Adrenal gland (tissue), 5 donors: ENCODE measurements at regions not wholly inside any gene's neighbourhood (a gene's known extent, or its start where the extent isn't known, plus 50 kb on each side); places are given as distances from the start of the nearest gene placed in this dataset.

Source experiments
- CTCF ChIP-seq, 6 experiments: fragments of 450-650 bp in 4 of 6; fragments of 200-600 bp in 2 of 6; sonication (generic) in 1 of 6; IDR thresholded peaks; 1 replicate in 5 of 6; 2 replicates in 1 of 6; pipeline versions ENCODE4 v1.5.1 to v1.8.0; 2016 to 2021; ENCODE audit warnings: antibody characterized with exemption in 6 of 6, mild to moderate bottlenecking in 2 of 6, moderate library complexity in 1 of 6
- POLR2A ChIP-seq, 2 donors: fragments of 450-650 bp; IDR thresholded peaks; one replicate each; pipeline ENCODE4 v1.6.1; 2017; ENCODE audit warnings: antibody characterized with exemption in 2 of 2, mild to moderate bottlenecking in 2 of 2, moderate library complexity in 1 of 2
- donor health status: DM: no; HTN: no; CAD: no.

GRCh38 chr16:86382067-86382773 is 128.1 kb upstream of the FOXF1 start:
- TF ChIP-seq CTCF (IDR thresholded peaks at IDR 0.05) (no peak), POLR2A (IDR thresholded peaks at IDR 0.05) (no peak)
